Stimulated activated CD4-positive, alpha-beta T cell treated with anti-CD3 and anti-CD28 coated beads, Interleukin-15, amount 100 ng/mL, for 48 hours (primary cell): ENCODE measurements at regions not wholly inside any gene's neighbourhood (a gene's known extent, or its start where the extent isn't known, plus 50 kb on each side); places are given as distances from the start of the nearest gene placed in this dataset.
"Not testable (repeated sequence)": the region's sequence is repeated elsewhere in the genome, so short reads cannot be mapped to it uniquely, and the experiment has no call there.

Source experiments
- DNase-seq, 2 donors: peaks; one replicate each; pipeline ENCODE4 v3.0.0-alpha.2; 2020; ENCODE audit warnings: low read depth in 2 of 2

GRCh38 chr2:16190446-16191270 lies 250.3 kb downstream of the MYCN start:
- DNase-seq: no peak

GRCh38 chr2:16189836-16190160 lies 249.4 kb downstream of the MYCN start:
- DNase-seq: no peak

- DNase-seq: no peak
Observed at GRCh38 chr2:16189029-16189835, 248.9 kb downstream of the MYCN start.

- no peak for DNase-seq
Observed at GRCh38 chr2:16188261-16188890, 248.0 kb downstream of the MYCN start.

DNA sequence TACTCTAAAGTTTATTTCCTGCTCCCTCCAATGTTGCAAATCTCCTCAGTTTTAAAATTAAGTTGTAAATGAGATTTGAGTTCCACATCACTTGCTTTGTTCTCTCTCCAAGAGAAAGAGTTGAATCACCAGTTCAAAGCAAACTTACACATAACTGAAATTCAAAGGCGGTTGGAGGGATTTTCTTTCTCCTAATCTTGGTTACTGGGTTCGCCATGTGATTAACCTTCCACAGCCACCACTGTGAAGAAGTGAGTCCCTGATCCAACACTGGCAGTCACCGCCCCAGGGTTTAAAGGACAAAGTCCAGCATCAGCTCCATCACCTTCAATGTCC lies 247.1 kb downstream of the MYCN start:
- DNase-seq: no peak

DNA sequence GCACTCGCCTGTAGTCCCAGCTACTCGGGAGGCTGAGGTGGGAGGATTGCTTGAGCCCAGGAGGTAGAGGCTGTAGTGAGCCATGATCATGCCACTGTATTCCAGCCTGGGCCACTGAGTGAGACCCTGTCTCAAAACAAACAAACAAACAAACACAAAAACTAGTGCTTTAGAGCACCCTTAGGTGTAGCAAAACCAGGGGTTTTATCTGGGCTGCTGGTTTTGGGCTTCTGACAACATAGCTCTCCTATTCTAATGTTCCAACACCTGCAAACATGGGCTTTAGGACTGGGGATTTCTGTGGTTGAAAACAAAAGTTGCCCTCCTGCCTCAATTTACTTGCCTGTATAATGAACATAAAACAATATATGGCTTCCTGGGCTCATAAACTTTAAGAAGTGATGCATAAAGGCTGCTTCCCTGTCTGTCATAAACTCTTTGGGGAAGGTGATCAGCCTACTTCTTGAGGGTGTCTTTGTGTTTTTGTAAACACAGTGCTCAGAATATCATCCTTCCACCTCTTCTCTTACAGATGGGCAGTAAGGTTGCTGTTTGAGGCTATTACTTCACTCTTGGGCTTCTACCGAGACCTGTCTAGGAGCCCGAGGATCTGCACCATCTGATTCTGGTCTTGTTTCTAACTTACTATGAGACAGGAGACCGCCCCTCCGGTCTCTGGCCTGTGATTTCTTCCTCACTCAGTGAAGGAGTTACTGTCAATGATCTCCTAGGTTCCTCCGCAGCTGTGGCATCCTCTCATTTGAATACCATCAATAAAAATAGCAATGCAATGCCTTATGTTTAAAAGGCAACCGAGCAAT lies 246.5 kb downstream of the MYCN start:
- DNase-seq: no peak

- DNase-seq: no peak
Observed at GRCh38 chr2:16185801-16186272, 245.5 kb downstream of the MYCN start.

DNA sequence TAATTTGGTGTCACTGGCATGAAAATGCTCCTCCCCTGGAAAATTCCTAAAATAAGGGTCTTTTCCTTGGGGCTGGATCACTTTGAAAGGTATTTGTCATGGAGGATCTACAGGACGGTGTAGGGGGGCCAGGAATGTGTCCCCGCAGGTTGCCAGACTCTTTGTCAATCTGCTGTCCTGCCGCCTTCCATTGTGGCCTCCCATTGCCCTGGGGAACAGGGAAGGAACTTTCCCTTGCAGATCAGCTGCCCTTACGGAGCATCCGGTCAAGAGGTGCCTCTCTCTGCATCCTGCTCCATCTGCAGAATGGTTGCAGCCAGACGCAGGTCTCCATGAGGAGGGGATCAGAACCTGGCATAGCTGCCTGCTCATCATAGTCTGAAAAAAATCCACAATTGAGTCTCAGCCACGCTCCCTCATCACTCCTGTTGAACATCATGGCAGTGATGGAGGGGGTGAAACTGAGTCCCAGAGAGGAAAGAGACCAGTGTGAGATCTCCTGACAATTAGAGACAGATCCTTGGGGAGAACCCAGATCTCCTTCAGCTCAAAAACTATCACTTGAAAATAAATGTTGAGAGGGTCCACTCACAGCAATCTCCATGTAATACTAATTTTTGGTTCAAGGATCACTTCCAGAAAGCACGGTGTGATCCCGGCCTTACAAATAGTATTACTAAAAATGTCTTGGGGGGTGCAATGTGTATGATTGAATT lies 244.8 kb downstream of the MYCN start:
- no peak for DNase-seq

DNA sequence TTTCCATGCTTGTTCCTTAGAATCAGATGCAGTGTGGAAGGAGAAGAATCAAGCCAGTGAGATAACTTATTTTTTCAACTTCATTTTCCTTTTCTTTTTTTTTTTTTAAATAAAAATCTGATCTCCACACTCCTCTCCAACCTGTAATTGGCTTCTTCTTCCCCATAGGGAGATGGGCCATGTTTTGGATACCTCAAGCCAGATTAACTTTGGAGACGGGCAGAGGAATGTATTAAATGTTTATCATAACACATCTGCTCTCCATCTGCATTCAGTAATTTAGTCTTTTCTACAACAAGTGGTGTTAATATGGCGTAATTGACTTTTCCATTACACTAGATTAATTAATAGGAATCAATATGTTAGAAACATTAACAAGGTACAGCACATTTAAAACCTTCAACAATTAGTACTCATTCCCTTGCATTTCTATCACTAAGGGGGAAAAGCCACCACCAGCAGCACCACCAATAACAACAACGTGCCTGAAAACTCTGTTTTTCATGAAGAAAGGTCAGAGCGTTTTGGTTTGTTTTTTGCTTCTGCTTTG lies 244.1 kb downstream of the MYCN start:
- DNase-seq: no peak

DNA sequence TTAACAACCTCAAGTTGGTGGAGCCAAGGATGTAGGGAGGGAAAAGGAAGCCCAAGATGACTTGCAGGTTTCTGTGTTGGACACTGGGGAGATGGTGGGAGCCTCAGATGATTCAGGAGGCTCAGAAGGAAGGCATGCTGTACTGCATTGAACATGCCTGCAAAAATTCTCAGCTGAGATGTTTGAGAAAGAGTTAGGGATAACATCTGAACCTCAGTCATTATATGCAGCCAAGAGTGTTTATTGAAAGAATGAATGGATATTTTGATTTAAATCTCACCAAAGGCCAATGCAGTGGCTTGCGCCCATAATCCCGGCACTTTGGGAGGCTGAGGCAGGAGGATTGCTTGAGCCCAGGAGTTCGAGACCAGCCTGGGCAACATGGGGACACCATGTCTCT lies 243.0 kb downstream of the MYCN start:
- no peak for DNase-seq

DNA sequence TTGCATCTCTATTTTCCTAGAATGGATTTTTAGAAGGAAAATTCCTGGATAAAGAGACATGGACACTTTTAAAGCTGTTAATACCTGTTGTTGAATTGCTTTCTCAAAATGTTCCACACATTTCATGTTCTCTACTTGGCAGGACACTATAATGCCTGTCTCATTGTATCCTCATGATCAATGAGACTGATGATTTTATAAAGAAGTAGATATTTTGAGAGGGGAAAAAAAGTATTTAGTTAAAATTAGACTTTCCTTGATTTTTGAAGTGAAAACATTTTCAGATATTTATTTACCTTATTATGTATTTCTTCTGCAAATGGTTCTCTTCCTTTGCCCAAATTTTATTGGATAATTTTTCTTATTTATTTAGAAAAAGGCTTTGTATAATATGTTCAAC lies 242.5 kb downstream of the MYCN start:
- DNase-seq: no peak

DNA sequence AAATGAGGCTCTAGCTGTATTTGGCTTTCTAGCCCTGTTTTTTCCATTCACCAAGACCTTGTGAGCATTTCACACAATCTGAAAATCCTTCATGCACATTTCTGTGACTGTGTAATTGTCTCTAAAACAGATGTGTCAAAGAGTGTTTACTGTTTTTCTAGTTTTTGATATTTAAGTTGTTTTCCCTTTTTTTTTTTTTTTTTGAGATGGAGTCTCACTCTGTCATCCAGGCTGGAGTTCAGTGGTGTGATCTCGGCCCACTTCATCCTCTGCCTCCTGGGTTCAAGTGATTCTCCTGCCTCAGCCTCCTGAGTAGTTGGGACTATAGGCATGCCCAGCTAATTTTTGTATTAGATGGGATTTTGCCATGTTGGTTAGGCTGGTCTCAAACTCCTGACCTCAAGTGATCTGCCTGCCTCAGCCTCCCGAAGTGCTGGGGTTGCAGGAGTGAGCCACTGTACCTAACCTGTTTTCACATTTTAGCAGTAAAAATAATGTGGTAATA lies 242.0 kb downstream of the MYCN start:
- DNase-seq: not testable (repeated sequence)

- DNase-seq: no peak
Observed at GRCh38 chr2:16181741-16182090, 241.4 kb downstream of the MYCN start.

- no peak for DNase-seq
Observed at GRCh38 chr2:16181062-16181740, 240.9 kb downstream of the MYCN start.

DNA sequence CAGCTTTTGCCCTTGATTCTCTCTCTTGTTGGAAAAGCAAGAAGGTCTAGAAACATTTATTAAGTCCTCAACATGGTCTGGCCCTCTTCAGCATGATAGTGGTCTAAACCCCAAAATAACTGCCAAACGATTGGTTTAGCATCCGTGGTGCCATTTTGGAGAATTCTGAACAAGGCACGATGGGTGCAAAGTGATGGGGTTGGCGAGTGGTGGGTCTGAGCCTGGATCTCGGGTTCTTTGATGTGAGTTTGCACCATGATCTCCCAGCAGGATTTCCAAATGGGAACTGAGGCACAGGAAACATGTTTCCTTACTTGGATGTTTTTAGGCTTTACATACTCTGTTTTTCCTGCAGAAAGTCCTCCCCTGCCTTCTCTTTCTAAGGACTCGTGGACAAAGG lies 240.3 kb downstream of the MYCN start:
- DNase-seq: no peak

DNA sequence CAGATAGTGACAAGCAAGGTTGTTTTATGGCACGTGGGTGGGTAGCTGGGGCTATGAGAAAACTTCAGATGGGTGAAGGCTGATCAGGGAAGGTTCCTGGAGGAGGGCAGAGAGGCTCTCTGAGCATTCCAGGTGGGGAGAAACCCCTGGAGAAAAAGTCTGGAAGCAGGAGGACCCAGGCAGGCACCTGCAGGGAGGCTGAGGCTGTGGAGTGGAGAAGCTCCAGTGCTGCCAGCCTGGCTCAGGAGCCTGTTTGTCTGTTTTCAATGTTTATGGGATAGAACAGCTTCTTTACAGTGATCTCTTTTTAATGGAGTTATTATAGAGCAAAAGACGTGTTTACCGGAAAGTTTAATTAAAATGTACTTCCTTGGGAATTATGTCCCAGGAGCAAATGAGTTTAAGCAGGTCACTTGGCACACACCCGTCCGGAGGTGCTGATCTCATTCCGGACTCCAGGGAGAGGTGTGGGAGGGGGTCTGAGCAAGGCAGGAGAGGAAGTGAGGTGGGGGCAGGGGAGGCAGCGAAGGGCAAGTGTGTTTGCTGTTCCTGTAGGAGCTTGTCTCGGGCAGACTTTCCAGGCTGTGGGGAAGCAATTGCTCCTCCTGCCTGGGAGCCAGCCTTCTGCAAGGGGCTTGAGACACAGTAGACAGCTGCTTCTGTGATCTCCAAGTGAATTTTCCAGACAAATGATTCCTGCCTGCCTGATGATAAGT lies 239.5 kb downstream of the MYCN start:
- no peak for DNase-seq

DNA sequence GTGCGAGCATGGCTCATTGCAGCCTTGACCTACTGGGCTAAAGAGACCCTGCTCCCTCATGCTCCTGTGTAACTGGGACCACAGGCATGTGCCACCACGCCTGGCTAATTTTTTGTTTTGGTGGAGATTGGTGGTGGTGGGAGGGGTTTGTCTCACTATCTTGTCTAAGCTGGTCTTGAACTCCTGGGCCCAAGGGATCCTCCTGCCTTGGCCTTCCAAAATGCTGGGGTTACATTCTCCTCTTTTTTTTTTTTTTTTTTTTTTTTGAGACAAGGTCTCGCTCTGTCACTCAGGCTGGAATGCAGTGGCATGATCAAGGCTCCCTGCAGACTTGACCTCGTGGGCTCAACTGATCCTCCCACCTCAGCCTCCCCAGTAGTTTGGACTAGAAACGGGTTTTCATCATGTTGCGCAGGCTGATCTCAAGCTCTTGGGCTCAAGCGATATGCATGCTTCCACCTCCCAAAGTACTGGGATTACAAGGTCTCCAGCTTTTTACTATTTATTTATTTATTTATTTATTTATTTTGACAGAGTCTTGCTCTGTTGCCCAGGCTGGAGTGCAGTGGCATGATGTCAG lies 238.3 kb downstream of the MYCN start:
- DNase-seq: no peak

DNA sequence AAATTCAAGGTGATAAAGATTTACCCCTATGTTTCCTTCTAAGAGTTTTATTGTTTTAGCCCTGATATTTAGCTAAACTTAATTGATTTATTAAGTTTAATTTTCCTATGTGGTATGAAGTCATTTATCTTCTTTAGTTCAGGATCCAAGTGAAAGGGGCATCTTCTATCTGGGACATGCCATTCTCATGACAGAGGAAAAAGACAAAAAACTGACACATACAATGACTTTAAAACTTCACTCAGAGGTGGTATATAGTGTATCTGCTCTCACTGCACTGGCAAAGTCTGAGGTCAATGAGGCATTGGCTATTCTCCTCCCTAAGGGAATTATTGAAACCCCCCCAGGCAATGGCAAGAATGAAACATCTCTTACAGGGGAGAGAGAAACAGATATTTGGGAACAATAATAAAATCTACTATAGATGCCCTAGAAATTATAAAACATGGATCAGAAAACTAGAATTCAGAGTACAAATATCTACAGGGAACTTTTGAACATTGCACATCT lies 237.4 kb downstream of the MYCN start:
- DNase-seq: no peak

GRCh38 chr2:16176971-16177480 lies 236.7 kb downstream of the MYCN start:
- no peak for DNase-seq
